ENCODE measurements at regions not wholly inside any gene's neighbourhood (a gene's known extent, or its start where the extent isn't known, plus 50 kb on each side); places are given as distances from the start of the nearest gene placed in this dataset.

- DNase-seq (ENCODE audit: low read depth, low spot score) (no peak), ATAC-seq (no peak)
- Histone ChIP-seq H3K4me2 (ENCODE audit: low read length) (no peak overlapping the region), H3K27me3 (ENCODE audit: insufficient read depth, low read length) (peaks cover 15% of the 10 kb centered on the region; the same call in 1 of the 2 replicates), H4K20me1 (ENCODE audit: insufficient read depth) (no peaks in the 10 kb centered on the region), H3K9me2 (ENCODE audit: insufficient read depth) (no peaks in the 10 kb centered on the region), H3K9me3 (ENCODE audit: control insufficient read depth in 1 of 2, insufficient read depth in 1 of 2, low read depth in 1 of 2, low read length in 2 of 2) (no peaks in the 10 kb centered on the region), H3K9ac (ENCODE audit: low read length) (no peak overlapping the region), H3K4me3 (replicated peaks in 1 of 2; ENCODE audit: low read depth in 1 of 2, low read length in 2 of 2) (no peak overlapping the region), H3K27ac (ENCODE audit: low read depth, low read length) (no peak overlapping the region), H3K36me3 (ENCODE audit: control insufficient read depth in 1 of 2, insufficient read depth in 2 of 2, low read length in 2 of 2) (no peaks in the 10 kb centered on the region), H2AFZ (ENCODE audit: low read depth, low read length, poor library complexity, severe bottlenecking) (no peak overlapping the region), H3K4me1 (ENCODE audit: control insufficient read depth in 1 of 2, insufficient read depth in 2 of 2, low read length in 2 of 2) (no peaks in the 10 kb centered on the region), H3K79me2 (ENCODE audit: insufficient read depth, low read length) (no peaks in the 10 kb centered on the region)
- TF ChIP-seq ELF1 (IDR thresholded peaks at IDR 0.05; ENCODE audit: borderline replicate concordance, low read depth) (no peak), EGR1 (IDR thresholded peaks at IDR 0.05; ENCODE audit: low read depth) (no peak), EZH2phosphoT487 (IDR thresholded peaks at IDR 0.05; ENCODE audit: borderline replicate concordance) (no peak), ZBTB33 (IDR thresholded peaks at IDR 0.05; ENCODE audit: extremely low read depth, insufficient replicate concordance, low read length) (no peak), CBX3 (IDR thresholded peaks at IDR 0.05; ENCODE audit: low read depth) (no peak), TCF7L2 (IDR thresholded peaks at IDR 0.05; ENCODE audit: borderline replicate concordance, extremely low read depth, insufficient read depth, insufficient read length) (no peak), POLR2AphosphoS5 (IDR thresholded peaks at IDR 0.05; ENCODE audit: low read depth, low read length) (no peak), POLR2A (IDR thresholded peaks at IDR 0.05; ENCODE audit: borderline replicate concordance, extremely low read depth, insufficient read depth, insufficient read length) (no peak), SIN3A (IDR thresholded peaks at IDR 0.05; ENCODE audit: low read depth) (no peak), FOSL1 (IDR thresholded peaks at IDR 0.05; ENCODE audit: low read depth) (no peak), ZNF274 (IDR thresholded peaks at IDR 0.05; ENCODE audit: low read depth, low read length) (no peak)
- TF ChIP-seq, protein P1, sequence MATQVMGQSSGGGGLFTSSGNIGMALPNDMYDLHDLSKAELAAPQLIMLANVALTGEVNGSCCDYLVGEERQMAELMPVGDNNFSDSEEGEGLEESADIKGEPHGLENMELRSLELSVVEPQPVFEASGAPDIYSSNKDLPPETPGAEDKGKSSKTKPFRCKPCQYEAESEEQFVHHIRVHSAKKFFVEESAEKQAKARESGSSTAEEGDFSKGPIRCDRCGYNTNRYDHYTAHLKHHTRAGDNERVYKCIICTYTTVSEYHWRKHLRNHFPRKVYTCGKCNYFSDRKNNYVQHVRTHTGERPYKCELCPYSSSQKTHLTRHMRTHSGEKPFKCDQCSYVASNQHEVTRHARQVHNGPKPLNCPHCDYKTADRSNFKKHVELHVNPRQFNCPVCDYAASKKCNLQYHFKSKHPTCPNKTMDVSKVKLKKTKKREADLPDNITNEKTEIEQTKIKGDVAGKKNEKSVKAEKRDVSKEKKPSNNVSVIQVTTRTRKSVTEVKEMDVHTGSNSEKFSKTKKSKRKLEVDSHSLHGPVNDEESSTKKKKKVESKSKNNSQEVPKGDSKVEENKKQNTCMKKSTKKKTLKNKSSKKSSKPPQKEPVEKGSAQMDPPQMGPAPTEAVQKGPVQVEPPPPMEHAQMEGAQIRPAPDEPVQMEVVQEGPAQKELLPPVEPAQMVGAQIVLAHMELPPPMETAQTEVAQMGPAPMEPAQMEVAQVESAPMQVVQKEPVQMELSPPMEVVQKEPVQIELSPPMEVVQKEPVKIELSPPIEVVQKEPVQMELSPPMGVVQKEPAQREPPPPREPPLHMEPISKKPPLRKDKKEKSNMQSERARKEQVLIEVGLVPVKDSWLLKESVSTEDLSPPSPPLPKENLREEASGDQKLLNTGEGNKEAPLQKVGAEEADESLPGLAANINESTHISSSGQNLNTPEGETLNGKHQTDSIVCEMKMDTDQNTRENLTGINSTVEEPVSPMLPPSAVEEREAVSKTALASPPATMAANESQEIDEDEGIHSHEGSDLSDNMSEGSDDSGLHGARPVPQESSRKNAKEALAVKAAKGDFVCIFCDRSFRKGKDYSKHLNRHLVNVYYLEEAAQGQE (IDR thresholded peaks at IDR 0.05; ENCODE audit: low read depth), result no peak
- TF ChIP-seq, protein P2, sequence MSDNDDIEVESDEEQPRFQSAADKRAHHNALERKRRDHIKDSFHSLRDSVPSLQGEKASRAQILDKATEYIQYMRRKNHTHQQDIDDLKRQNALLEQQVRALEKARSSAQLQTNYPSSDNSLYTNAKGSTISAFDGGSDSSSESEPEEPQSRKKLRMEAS (IDR thresholded peaks at IDR 0.05), result no peak
- TF ChIP-seq, protein P3, sequence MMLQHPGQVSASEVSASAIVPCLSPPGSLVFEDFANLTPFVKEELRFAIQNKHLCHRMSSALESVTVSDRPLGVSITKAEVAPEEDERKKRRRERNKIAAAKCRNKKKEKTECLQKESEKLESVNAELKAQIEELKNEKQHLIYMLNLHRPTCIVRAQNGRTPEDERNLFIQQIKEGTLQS (IDR thresholded peaks at IDR 0.05), result no peak
- POLR2A ChIA-PET, result no interaction called here
- no TSS peak for BruUV-seq (replicated peaks)
- RAD21 ChIA-PET (ENCODE audit: low non-redundant PET in 1 of 2, low total read pairs in 2 of 2, uncharacterized antibody in 2 of 2, unreplicated experiment in 2 of 2), result no interaction called here
- CTCF ChIA-PET, result no interaction called here
- intact Hi-C loops (cut with micrococcal nuclease), result no loop called here
These were observed 86.6 kb upstream of the MAFB start for GRCh38 chr20:40775561-40776146.
